Panc1 (cell line): ENCODE measurements at regions not wholly inside any gene's neighbourhood (a gene's known extent, or its start where the extent isn't known, plus 50 kb on each side); places are given as distances from the start of the nearest gene placed in this dataset.

Experiments
- ATAC-seq: fragments of 200-7000 bp; cut with Tn5 transposase; 2 replicates; pipeline ENCODE4 v1.9.1; 2020; ENCODE audit warnings: mild to moderate bottlenecking, moderate library complexity
- BruUV-seq: library from RNA; stranded (reverse); fragments of 400-500 nt; replicated peaks from 2 replicates; lab custom pipeline; 2021; lab: Mats Ljungman, UMichigan
- CTCF ChIA-PET: fragments of 300-600 bp; sonication (Branson Sonifier 250); formaldehyde crosslinking; loops from one replicate; lab custom pipeline; 2022; ENCODE audit warnings: antibody characterized with exemption; lab: Charles Lee
- POLR2A ChIA-PET: fragments of 300-600 bp; sonication (Branson Sonifier 250); formaldehyde crosslinking; loops from one replicate; lab custom pipeline; 2022; ENCODE audit warnings: antibody characterized with exemption; lab: Charles Lee
- DNase-seq: peaks from one replicate; pipeline ENCODE4 v3.0.0-alpha.2; 2010; ENCODE audit warnings: low read depth, low spot score
- H3K27ac ChIP-seq: 2 replicates; pipeline ENCODE4 v1.5.1; 2011; ENCODE audit warnings: mild to moderate bottlenecking, low read length, inconsistent platforms
- H3K27me3 ChIP-seq: fragments of 200-500 bp; sonication (Bioruptor generic); 2 replicates; pipeline ENCODE4 v1.6.0; 2014; ENCODE audit warnings: low read length, inconsistent platforms; ENCODE audit not compliant: control insufficient read depth, insufficient read depth
- H3K36me3 ChIP-seq: fragments of 200-500 bp; sonication (Bioruptor generic); 2 replicates; pipeline ENCODE4 v1.5.1; 2014; ENCODE audit warnings: inconsistent platforms, mild to moderate bottlenecking, low read length, moderate library complexity; ENCODE audit not compliant: control insufficient read depth, insufficient read depth
- H3K4me1 ChIP-seq: 2 replicates; pipeline ENCODE4 v1.5.1; 2011; ENCODE audit warnings: inconsistent platforms, mild to moderate bottlenecking, low read length, moderate library complexity; ENCODE audit not compliant: control insufficient read depth, insufficient read depth
- H3K4me3 ChIP-seq, 2 experiments: 2 replicates each; pipeline ENCODE4 v1.5.1; 2011 to 2012; ENCODE audit warnings: low read depth in 2 of 2, low read length in 2 of 2, mild to moderate bottlenecking in 2 of 2, inconsistent platforms in 1 of 2, moderate library complexity in 1 of 2
- H3K9me3 ChIP-seq: fragments of 200-500 bp; sonication (Bioruptor generic); 2 replicates; pipeline ENCODE4 v1.5.1; 2014; ENCODE audit warnings: low read depth, mild to moderate bottlenecking, inconsistent platforms, low read length, moderate library complexity; ENCODE audit not compliant: control insufficient read depth, insufficient read depth
- POLR2AphosphoS5 ChIP-seq: IDR thresholded peaks from 2 replicates; pipeline ENCODE4 v1.6.1; 2012; ENCODE audit warnings: mild to moderate bottlenecking, low read depth, low read length, moderate library complexity
- SIN3A ChIP-seq: IDR thresholded peaks from 2 replicates; pipeline ENCODE4 v1.6.1; 2012; ENCODE audit warnings: low read depth, mild to moderate bottlenecking, low read length, moderate library complexity, borderline replicate concordance; ENCODE audit not compliant: insufficient read depth
- TCF7L2 ChIP-seq: IDR thresholded peaks from 2 replicates; pipeline ENCODE4 v1.6.1; 2011; ENCODE audit warnings: mild to moderate bottlenecking, low read depth, low read length, inconsistent platforms
- in situ Hi-C: cut with HindIII; loops from 2 replicates; pipeline ENCODE4 v1.10.0; 2016; ENCODE audit warnings: low sequenced_read_pairs, low pct_unique_long_range_greater_than_20kb
- intact Hi-C: fragments of 100-400 bp; cut with micrococcal nuclease; formaldehyde crosslinking; loops from one replicate; pipeline ENCODE4 v1.10.0; 2022; ENCODE audit not compliant: unreplicated experiment
- TF ChIP-seq, protein P1 (sequence below), 2 experiments: IDR thresholded peaks; 2 replicates each; pipeline ENCODE4 v1.6.1; 2011 to 2012; ENCODE audit warnings: low read depth in 2 of 2, control low read depth in 1 of 2, low read length in 1 of 2, mild to moderate bottlenecking in 1 of 2, moderate library complexity in 1 of 2; ENCODE audit not compliant: insufficient read depth in 1 of 2
- TF ChIP-seq, protein P2 (sequence below): fragments of 450-650 bp; IDR thresholded peaks from 2 replicates; pipeline ENCODE4 v1.5.1; 2017; ENCODE audit warnings: mild to moderate bottlenecking

DNA sequence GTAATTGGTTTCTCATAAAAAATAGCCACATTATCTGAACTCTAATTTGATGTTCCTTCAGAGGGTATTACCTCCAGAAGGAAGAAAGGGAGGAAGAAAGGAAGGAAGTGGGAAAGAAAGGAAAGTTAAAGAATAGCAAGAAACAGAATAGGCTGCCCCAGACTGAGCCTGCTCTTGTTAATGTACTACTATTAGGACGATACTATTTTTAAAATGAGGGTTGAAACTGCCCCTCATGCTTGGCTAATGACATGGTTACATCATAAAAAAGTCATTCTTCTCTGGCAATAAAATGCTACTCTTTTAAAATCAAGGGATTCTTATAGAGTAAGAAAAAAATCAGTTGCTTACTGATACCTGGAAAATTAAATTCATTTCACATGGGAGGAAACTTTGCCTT lies 253.0 kb downstream of the KTN1 start:
- no peak overlapping the region for H3K4me3 ChIP-seq
- DNase-seq (no peak), ATAC-seq (no peak)
- ChIA-PET POLR2A (no interaction called here), CTCF (no interaction called here)
- no peaks in the 10 kb centered on the region for H3K36me3 ChIP-seq
- in situ Hi-C loops (no loop called here), intact Hi-C loops (no loop called here)
- no peaks in the 10 kb centered on the region for H3K27me3 ChIP-seq
- BruUV-seq = no TSS peak
- TF ChIP-seq POLR2AphosphoS5 = no peak
- no peaks in the 10 kb centered on the region for H3K9me3 ChIP-seq
- H3K27ac ChIP-seq = no peak overlapping the region
- no peaks in the 10 kb centered on the region for H3K4me1 ChIP-seq

DNA sequence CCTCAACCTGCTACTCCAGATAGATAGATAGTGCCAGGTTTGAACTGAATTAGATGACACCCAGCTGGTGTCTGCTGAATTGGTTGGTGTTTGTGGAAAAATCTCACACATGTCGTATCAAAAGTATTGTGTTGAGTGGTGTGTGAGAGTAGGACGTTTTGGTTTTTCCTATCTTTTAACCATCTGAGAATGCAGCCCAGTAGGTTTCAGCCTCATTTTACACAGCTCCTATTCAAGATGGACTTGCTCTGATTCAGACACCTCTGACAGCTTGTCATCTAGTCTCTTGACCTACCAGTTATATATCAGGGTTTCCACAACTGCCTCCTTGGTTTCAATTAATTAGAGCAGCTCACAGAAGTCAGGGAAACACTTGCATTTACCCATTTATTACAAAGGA lies 254.4 kb downstream of the KTN1 start:
- ChIA-PET POLR2A (no interaction called here), CTCF (no interaction called here)
- DNase-seq = no peak
- Histone ChIP-seq H3K27me3 (no peaks in the 10 kb centered on the region), H3K36me3 (no peaks in the 10 kb centered on the region), H3K27ac (no peak overlapping the region), H3K4me1 (no peaks in the 10 kb centered on the region), H3K4me3 (no peak overlapping the region), H3K9me3 (no peaks in the 10 kb centered on the region)
- TF ChIP-seq, protein P1, sequence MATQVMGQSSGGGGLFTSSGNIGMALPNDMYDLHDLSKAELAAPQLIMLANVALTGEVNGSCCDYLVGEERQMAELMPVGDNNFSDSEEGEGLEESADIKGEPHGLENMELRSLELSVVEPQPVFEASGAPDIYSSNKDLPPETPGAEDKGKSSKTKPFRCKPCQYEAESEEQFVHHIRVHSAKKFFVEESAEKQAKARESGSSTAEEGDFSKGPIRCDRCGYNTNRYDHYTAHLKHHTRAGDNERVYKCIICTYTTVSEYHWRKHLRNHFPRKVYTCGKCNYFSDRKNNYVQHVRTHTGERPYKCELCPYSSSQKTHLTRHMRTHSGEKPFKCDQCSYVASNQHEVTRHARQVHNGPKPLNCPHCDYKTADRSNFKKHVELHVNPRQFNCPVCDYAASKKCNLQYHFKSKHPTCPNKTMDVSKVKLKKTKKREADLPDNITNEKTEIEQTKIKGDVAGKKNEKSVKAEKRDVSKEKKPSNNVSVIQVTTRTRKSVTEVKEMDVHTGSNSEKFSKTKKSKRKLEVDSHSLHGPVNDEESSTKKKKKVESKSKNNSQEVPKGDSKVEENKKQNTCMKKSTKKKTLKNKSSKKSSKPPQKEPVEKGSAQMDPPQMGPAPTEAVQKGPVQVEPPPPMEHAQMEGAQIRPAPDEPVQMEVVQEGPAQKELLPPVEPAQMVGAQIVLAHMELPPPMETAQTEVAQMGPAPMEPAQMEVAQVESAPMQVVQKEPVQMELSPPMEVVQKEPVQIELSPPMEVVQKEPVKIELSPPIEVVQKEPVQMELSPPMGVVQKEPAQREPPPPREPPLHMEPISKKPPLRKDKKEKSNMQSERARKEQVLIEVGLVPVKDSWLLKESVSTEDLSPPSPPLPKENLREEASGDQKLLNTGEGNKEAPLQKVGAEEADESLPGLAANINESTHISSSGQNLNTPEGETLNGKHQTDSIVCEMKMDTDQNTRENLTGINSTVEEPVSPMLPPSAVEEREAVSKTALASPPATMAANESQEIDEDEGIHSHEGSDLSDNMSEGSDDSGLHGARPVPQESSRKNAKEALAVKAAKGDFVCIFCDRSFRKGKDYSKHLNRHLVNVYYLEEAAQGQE (IDR thresholded peaks at IDR 0.05; ENCODE audit: insufficient read depth in 1 of 2, low read depth in 2 of 2, low read length in 1 of 2) = no peak
- TF ChIP-seq, protein P2, sequence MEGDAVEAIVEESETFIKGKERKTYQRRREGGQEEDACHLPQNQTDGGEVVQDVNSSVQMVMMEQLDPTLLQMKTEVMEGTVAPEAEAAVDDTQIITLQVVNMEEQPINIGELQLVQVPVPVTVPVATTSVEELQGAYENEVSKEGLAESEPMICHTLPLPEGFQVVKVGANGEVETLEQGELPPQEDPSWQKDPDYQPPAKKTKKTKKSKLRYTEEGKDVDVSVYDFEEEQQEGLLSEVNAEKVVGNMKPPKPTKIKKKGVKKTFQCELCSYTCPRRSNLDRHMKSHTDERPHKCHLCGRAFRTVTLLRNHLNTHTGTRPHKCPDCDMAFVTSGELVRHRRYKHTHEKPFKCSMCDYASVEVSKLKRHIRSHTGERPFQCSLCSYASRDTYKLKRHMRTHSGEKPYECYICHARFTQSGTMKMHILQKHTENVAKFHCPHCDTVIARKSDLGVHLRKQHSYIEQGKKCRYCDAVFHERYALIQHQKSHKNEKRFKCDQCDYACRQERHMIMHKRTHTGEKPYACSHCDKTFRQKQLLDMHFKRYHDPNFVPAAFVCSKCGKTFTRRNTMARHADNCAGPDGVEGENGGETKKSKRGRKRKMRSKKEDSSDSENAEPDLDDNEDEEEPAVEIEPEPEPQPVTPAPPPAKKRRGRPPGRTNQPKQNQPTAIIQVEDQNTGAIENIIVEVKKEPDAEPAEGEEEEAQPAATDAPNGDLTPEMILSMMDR = no peak
- no peak for TF ChIP-seq TCF7L2
- no peak for TF ChIP-seq SIN3A
- TF ChIP-seq POLR2AphosphoS5 = no peak
- intact Hi-C loops (no loop called here), in situ Hi-C loops (no loop called here)
- no peak for ATAC-seq
- no TSS peak for BruUV-seq

DNA sequence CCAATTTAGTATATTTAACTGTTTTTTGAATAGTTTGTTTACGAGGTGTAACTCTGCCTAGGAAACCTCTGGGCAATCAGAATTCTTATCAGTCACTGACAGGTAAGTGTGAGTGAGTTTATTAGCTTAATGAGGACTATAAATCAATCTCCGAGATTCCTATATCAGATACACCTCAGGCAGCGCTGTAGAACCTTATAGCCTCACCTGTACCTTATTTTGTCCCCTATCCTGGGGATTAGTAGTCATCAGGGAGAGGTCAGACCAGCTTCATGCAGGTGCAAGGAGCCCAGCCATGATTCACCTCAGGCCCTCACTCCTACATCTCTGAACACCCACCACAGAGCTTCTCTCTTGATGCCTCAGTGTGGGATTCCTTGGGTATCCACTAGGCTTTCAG lies 256.0 kb downstream of the KTN1 start:
- no peak for ATAC-seq
- no peak overlapping the region for H3K27ac ChIP-seq
- H3K4me1 ChIP-seq = no peaks in the 10 kb centered on the region
- CTCF ChIA-PET = no interaction called here
- no peaks in the 10 kb centered on the region for H3K9me3 ChIP-seq
- no peak for DNase-seq
- POLR2A ChIA-PET = no interaction called here
- intact Hi-C loops (no loop called here), in situ Hi-C loops (no loop called here)
- BruUV-seq = no TSS peak
- H3K27me3 ChIP-seq = no peaks in the 10 kb centered on the region
- no peaks in the 10 kb centered on the region for H3K36me3 ChIP-seq
- no peak for TF ChIP-seq POLR2AphosphoS5
- TF ChIP-seq, protein P2 = no peak
- no peak for TF ChIP-seq SIN3A
- TF ChIP-seq, protein P1 (IDR thresholded peaks at IDR 0.05; ENCODE audit: insufficient read depth in 1 of 2, low read depth in 2 of 2, low read length in 1 of 2) = no peak
- no peak for TF ChIP-seq TCF7L2
- no peak overlapping the region for H3K4me3 ChIP-seq
